GM13977 (cell line): ENCODE measurements at regions not wholly inside any gene's neighbourhood (a gene's known extent, or its start where the extent isn't known, plus 50 kb on each side); places are given as distances from the start of the nearest gene placed in this dataset.

Experiments used
- DNase-seq: peaks from one replicate; pipeline ENCODE4 v3.0.0; 2012; ENCODE audit warnings: low spot score
- CTCF ChIP-seq: IDR thresholded peaks from 2 replicates; pipeline ENCODE4 v1.5.1; 2012; ENCODE audit warnings: mild to moderate bottlenecking, control low read depth; ENCODE audit not compliant: insufficient read depth; ENCODE audit errors: extremely low read depth, missing control alignments
- in situ Hi-C: fragments of 300-500 bp; cut with MboI; formaldehyde crosslinking; loops from one replicate; pipeline ENCODE4 v1.12.0; 2022; ENCODE audit warnings: low sequenced_read_pairs, low pct_unique_long_range_greater_than_20kb, mixed read lengths, inconsistent platforms; ENCODE audit not compliant: unreplicated experiment

- DNase-seq: peak; percentile 14
- TF ChIP-seq CTCF: peak; percentile 58
- in situ Hi-C loops: no loop called here
Measured at GRCh38 chr7:88401009-88401623, 94.4 kb upstream of the STEAP4 start.

GRCh38 chr7:88399696-88400240 lies 93.1 kb upstream of the STEAP4 start:
- no peak for DNase-seq
- in situ Hi-C loops: no loop called here
- no peak for TF ChIP-seq CTCF

GRCh38 chr7:88399036-88399435 lies 92.3 kb upstream of the STEAP4 start:
- TF ChIP-seq CTCF: no peak
- no peak for DNase-seq
- in situ Hi-C loops: no loop called here

- no peak for TF ChIP-seq CTCF
- in situ Hi-C loops: no loop called here
- DNase-seq: no peak
Measured at GRCh38 chr7:88398459-88398858, 91.8 kb upstream of the STEAP4 start.

- in situ Hi-C loops: no loop called here
- no peak for DNase-seq
- TF ChIP-seq CTCF: no peak
Measured at GRCh38 chr7:88396948-88397322, 90.2 kb upstream of the STEAP4 start.

- no peak for DNase-seq
- in situ Hi-C loops: no loop called here
- no peak for TF ChIP-seq CTCF
Measured at GRCh38 chr7:88396295-88396947, 89.7 kb upstream of the STEAP4 start.

- TF ChIP-seq CTCF: no peak
- in situ Hi-C loops: no loop called here
- no peak for DNase-seq
Measured at GRCh38 chr7:88395715-88396114, 89.0 kb upstream of the STEAP4 start.
